DND-41 (cell line): ENCODE measurements at regions not wholly inside any gene's neighbourhood (a gene's known extent, or its start where the extent isn't known, plus 50 kb on each side); places are given as distances from the start of the nearest gene placed in this dataset.

Experiments used
- ATAC-seq: fragments of 200-7000 bp; cut with Tn5 transposase; 3 replicates; pipeline ENCODE4 v1.9.1; 2021; ENCODE audit warnings: low read depth; ENCODE audit not compliant: insufficient read depth
- DNase-seq: peaks from one replicate; pipeline ENCODE4 v3.0.0-alpha.2; 2020
- H2AFZ ChIP-seq: 2 replicates; pipeline ENCODE4 v1.6.0; 2012; ENCODE audit warnings: low read depth, low read length
- H3K27ac ChIP-seq: 2 replicates; pipeline ENCODE4 v1.5.1; 2012; ENCODE audit warnings: low read length, inconsistent platforms
- H3K27me3 ChIP-seq: fragments of 200-600 bp; sonication (generic); 2 replicates; pipeline ENCODE4 v1.6.0; 2012; ENCODE audit warnings: low read length, mild to moderate bottlenecking, inconsistent platforms; ENCODE audit not compliant: insufficient read depth, poor library complexity
- H3K36me3 ChIP-seq: 2 replicates; pipeline ENCODE4 v1.5.1; 2012; ENCODE audit warnings: low read length, inconsistent platforms; ENCODE audit not compliant: insufficient read depth
- H3K4me1 ChIP-seq: 2 replicates; pipeline ENCODE4 v1.5.1; 2012; ENCODE audit warnings: mild to moderate bottlenecking, low read length; ENCODE audit not compliant: insufficient read depth
- H3K4me2 ChIP-seq: 2 replicates; pipeline ENCODE4 v1.6.0; 2012; ENCODE audit warnings: mild to moderate bottlenecking, moderate library complexity, low read length, inconsistent platforms; ENCODE audit not compliant: insufficient read depth
- H3K4me3 ChIP-seq, 2 experiments: fragments of 200-600 bp in 1 of 2; shearing (Covaris generic) in 1 of 2; 2 replicates each; pipeline ENCODE4 v1.5.1; 2012 to 2016; ENCODE audit warnings: inconsistent platforms in 2 of 2, low read length in 2 of 2, mild to moderate bottlenecking in 2 of 2, low read depth in 1 of 2, moderate library complexity in 1 of 2
- H3K79me2 ChIP-seq: 2 replicates; pipeline ENCODE4 v1.6.0; 2012; ENCODE audit warnings: low read length, inconsistent platforms; ENCODE audit not compliant: insufficient read depth
- H3K9ac ChIP-seq: 2 replicates; pipeline ENCODE4 v1.6.0; 2012; ENCODE audit warnings: low read depth, mild to moderate bottlenecking, inconsistent platforms, low read length, moderate library complexity
- H3K9me3 ChIP-seq: 2 replicates; pipeline ENCODE4 v1.5.1; 2012; ENCODE audit warnings: low read length, moderate library complexity, mild to moderate bottlenecking, inconsistent platforms; ENCODE audit not compliant: insufficient read depth, severe bottlenecking
- H4K20me1 ChIP-seq: 2 replicates; pipeline ENCODE4 v1.6.0; 2012; ENCODE audit warnings: low read length; ENCODE audit not compliant: insufficient read depth
- CTCF ChIP-seq: IDR thresholded peaks from 2 replicates; pipeline ENCODE4 v1.5.1; 2012; ENCODE audit warnings: borderline replicate concordance, low read length, moderate library complexity, mild to moderate bottlenecking; ENCODE audit not compliant: poor library complexity, severe bottlenecking; ENCODE audit errors: extremely low read depth
- EZH2 ChIP-seq: IDR thresholded peaks from 3 replicates; pipeline ENCODE4 v1.6.1; 2012; ENCODE audit warnings: borderline replicate concordance, low read depth, mild to moderate bottlenecking, moderate library complexity, low read length, inconsistent platforms; ENCODE audit not compliant: severe bottlenecking

GRCh38 chr13:89950225-89950624, 1397.3 kb upstream of the MIR17HG start:
- ATAC-seq, result no peak
- Histone ChIP-seq H3K9ac (no peak overlapping the region), H2AFZ (no peak overlapping the region), H3K27me3 (no peaks in the 10 kb centered on the region), H3K9me3 (no peaks in the 10 kb centered on the region), H3K4me2 (no peak overlapping the region), H3K79me2 (no peaks in the 10 kb centered on the region), H3K4me1 (no peaks in the 10 kb centered on the region), H3K27ac (no peak overlapping the region), H3K4me3 (no peak overlapping the region), H4K20me1 (no peaks in the 10 kb centered on the region), H3K36me3 (no peaks in the 10 kb centered on the region)
- TF ChIP-seq CTCF (no peak), EZH2 (no peak)
- no peak for DNase-seq

DNA sequence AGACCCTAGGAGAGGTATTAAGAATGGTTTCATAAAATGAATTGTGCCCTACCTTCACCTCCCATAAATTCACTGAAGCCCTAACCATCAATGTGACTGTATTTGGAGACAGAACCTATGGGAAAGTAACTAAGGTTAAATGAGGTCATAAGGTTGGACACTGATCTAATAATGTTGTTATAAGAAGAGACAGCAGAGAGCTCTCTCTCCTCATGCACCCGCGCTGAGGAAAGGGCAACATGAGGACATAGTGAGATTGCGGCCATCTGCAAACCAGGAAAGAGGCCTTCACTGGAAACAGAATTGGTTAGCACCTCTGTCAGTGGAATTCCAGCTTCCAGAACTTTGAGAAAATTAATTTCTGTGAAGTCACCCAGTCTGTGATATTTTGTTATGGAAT, 1396.1 kb upstream of the MIR17HG start:
- Histone ChIP-seq H2AFZ (no peak overlapping the region), H3K9ac (no peak overlapping the region), H3K4me2 (no peak overlapping the region), H4K20me1 (no peaks in the 10 kb centered on the region), H3K36me3 (no peaks in the 10 kb centered on the region), H3K9me3 (no peaks in the 10 kb centered on the region), H3K4me3 (no peak overlapping the region), H3K79me2 (no peaks in the 10 kb centered on the region), H3K27me3 (no peaks in the 10 kb centered on the region), H3K27ac (no peak overlapping the region), H3K4me1 (no peaks in the 10 kb centered on the region)
- DNase-seq (no peak), ATAC-seq (no peak)
- TF ChIP-seq EZH2 (no peak), CTCF (no peak)

DNA sequence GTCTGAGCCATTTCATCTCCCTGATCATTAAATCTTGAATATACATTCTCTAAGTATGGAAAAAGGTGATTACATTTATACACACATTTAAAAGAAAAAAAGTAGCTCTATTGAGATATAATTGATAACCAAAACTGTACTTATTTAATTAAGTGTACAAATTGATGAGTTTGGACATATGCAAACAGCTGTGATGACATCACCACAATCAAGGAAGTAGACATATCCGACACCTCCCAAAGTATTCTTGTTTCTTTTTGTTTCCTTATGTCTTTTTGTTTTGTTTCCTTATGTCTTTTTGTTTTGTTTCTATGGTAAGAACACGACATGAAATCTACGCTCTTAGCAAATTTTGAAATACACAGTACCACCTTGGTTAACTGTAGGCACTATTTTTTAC, 1393.9 kb upstream of the MIR17HG start:
- H4K20me1 ChIP-seq, result no peaks in the 10 kb centered on the region
- no peaks in the 10 kb centered on the region for H3K27me3 ChIP-seq
- DNase-seq (no peak), ATAC-seq (no peak)
- H3K4me2 ChIP-seq, result no peak overlapping the region
- H3K9me3 ChIP-seq, result no peaks in the 10 kb centered on the region
- no peak overlapping the region for H3K4me3 ChIP-seq
- TF ChIP-seq EZH2 (no peak), CTCF (no peak)
- no peak overlapping the region for H3K9ac ChIP-seq
- H3K4me1 ChIP-seq, result no peaks in the 10 kb centered on the region
- H3K36me3 ChIP-seq, result no peaks in the 10 kb centered on the region
- no peak overlapping the region for H3K27ac ChIP-seq
- H2AFZ ChIP-seq, result no peak overlapping the region
- H3K79me2 ChIP-seq, result no peaks in the 10 kb centered on the region

GRCh38 chr13:89955773-89956172, 1391.7 kb upstream of the MIR17HG start:
- ATAC-seq (no peak), DNase-seq (no peak)
- Histone ChIP-seq H3K4me3 (no peak overlapping the region), H3K79me2 (no peaks in the 10 kb centered on the region), H3K27ac (no peak overlapping the region), H3K27me3 (no peaks in the 10 kb centered on the region), H3K4me2 (no peak overlapping the region), H3K9ac (no peak overlapping the region), H3K9me3 (no peaks in the 10 kb centered on the region), H2AFZ (no peak overlapping the region), H3K36me3 (no peaks in the 10 kb centered on the region), H3K4me1 (no peaks in the 10 kb centered on the region), H4K20me1 (no peaks in the 10 kb centered on the region)
- TF ChIP-seq EZH2 (no peak), CTCF (no peak)
